Fibroblast of pulmonary artery (primary cell): ENCODE measurements at regions not wholly inside any gene's neighbourhood (a gene's known extent, or its start where the extent isn't known, plus 50 kb on each side); places are given as distances from the start of the nearest gene placed in this dataset.

Experiments
- DNase-seq: peaks from one replicate; pipeline ENCODE4 v3.0.0-alpha.2; 2010; ENCODE audit warnings: low read depth
- H3K4me3 ChIP-seq: replicated peaks from 2 replicates; pipeline ENCODE4 v1.5.1; 2011; ENCODE audit warnings: low read depth, mild to moderate bottlenecking, control low read depth, low read length, moderate library complexity
- TF ChIP-seq, protein P1 (sequence below): IDR thresholded peaks from 2 replicates; pipeline ENCODE4 v1.5.1; 2011; ENCODE audit warnings: mild to moderate bottlenecking, control low read depth, low read length, inconsistent platforms; ENCODE audit errors: missing control alignments

DNA sequence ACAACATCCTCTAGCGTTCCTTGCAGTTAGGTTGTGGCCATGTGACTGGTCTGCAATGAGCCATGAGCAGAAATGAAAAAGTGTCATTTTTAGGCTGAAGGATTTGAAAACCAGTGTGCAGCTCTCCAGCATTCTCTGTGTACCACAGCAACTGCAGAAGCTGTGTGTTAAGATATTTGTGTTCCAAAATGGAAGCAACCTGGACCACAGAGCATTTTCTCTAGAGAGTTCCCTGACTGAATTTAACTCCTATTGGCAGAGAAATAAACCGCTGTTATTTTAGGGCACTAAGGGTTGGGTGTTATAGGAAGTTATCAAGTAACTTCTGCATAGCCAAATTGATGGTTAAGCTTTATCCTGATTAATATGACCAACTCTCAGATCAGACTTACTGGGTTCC, 257.2 kb upstream of the THUMPD2 start:
- TF ChIP-seq, protein P1, sequence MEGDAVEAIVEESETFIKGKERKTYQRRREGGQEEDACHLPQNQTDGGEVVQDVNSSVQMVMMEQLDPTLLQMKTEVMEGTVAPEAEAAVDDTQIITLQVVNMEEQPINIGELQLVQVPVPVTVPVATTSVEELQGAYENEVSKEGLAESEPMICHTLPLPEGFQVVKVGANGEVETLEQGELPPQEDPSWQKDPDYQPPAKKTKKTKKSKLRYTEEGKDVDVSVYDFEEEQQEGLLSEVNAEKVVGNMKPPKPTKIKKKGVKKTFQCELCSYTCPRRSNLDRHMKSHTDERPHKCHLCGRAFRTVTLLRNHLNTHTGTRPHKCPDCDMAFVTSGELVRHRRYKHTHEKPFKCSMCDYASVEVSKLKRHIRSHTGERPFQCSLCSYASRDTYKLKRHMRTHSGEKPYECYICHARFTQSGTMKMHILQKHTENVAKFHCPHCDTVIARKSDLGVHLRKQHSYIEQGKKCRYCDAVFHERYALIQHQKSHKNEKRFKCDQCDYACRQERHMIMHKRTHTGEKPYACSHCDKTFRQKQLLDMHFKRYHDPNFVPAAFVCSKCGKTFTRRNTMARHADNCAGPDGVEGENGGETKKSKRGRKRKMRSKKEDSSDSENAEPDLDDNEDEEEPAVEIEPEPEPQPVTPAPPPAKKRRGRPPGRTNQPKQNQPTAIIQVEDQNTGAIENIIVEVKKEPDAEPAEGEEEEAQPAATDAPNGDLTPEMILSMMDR: no peak
- DNase-seq: no peak
- no peak overlapping the region for H3K4me3 ChIP-seq

DNA sequence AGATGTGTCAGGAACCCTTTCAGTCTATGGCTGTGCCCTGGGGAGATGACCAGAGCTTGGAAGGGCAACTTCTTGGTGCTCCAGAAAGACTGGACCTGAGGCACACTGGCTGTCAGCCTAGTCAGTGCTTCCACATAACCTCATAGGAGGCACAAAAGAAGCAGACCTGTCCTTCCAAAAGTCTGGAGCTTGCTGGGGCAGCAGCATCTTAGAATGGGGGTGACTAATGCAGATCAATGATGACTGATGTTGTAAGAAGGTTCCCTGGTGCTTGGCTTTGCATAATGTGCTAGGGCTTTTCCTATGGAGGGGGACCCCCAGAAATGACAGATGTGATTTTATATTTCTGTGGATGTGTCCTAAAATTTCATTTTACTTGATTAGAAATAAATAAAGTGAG, 255.7 kb upstream of the THUMPD2 start:
- no peak overlapping the region for H3K4me3 ChIP-seq
- TF ChIP-seq, protein P1: no peak
- DNase-seq: no peak

DNA sequence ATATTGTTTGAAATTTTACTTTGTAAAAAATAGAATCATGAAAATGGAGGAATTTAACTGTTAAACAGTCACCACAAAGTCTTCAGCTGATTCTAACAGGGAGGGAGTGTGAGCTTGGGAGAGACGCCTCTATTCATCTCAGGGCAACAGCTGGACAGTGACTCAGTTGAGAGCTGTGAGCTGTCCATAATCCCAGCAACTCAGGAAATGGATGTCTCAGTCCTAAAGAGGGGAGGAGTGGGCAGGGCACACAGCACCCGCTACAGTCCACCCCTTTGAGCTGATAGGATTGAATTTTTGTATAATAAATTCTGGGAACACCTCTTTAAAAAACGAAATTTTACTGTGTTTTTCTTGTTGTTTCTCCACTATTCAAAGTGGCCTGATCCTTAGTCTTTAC, 255.1 kb upstream of the THUMPD2 start:
- DNase-seq: peak; percentile 71
- TF ChIP-seq, protein P1: no peak
- H3K4me3 ChIP-seq: no peak overlapping the region

DNA sequence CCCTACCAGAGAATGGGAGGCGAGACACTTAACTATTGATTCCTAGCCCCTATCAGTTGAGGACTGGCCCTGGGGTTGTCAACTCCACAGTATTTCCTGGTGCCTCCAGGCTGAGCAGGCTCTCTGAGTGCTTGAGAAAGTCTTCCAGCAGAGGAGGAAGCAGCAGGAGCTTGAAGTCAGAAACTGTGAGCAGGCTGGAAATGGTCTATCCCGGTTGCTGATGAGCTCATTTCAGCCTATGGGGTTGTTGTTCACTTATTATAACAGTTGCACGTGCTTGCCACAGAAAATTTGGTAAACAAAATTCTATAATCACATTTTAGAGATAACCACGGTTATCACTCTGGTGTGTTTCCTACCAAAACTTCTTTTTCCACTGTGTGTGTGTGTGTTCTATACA, 254.7 kb upstream of the THUMPD2 start:
- TF ChIP-seq, protein P1: no peak
- no peak overlapping the region for H3K4me3 ChIP-seq
- peak; percentile 15 for DNase-seq

DNA sequence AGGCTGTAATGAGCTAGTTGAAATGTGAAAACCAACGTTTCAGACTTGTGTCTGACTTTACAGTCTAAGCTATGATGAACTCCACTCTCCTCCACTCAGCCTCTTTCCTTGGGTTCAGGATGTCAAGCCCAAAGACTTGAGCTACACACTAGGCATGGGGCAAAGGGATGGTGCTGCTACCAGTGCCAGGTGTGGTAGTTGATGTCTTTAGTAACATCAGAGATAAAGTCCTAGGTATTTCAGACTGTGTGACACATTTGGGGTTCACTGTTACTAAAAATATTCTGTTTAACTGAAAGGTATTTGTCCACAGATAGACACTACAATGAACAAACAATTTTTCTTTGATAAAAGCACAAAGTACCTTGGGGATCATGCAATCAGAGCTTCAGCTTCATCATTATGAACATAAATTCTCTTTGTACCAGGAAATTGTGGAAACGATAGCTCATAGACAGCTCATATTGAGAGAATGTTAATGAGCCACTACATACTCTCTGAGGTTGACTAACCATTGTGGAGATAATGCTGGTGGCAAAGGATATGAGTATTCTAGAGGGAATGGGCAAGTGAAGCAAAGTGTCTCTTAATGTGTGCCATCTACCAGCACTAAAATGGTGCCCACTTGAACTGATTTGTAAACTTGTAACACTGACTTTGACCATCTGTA, 253.7 kb upstream of the THUMPD2 start:
- TF ChIP-seq, protein P1: no peak
- peak; percentile 52 for DNase-seq
- H3K4me3 ChIP-seq: no peak overlapping the region

DNA sequence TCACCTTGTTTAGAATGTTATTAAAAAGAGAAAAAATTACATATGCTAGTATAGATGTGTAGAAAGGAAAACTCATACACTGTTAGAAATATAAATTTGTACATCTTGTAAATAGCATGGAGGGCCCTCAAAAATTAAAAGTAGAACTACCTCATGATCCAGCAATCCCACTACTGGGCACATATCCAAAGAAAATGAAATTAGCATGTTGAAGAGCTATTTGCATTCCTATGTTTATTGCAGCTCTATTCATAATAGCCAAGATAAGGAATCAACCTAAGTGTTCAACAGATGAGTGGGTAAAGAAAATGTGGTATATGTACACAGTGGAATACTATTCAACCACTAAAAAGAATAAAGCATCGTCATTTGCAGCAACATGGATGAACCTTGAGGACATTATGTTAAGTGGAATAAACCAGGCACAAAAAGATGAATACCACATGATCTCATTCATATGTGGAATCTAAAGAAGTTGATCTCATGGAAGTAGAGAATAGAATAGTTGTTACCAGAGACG, 251.5 kb upstream of the THUMPD2 start:
- DNase-seq: peak; percentile 6
- TF ChIP-seq, protein P1: no peak
- no peak overlapping the region for H3K4me3 ChIP-seq
